ENCODE measurements at regions not wholly inside any gene's neighbourhood (a gene's known extent, or its start where the extent isn't known, plus 50 kb on each side); places are given as distances from the start of the nearest gene placed in this dataset.

- H3K4me3 ChIP-seq (ENCODE audit: low read depth in 2 of 2, low read length in 2 of 2), result no peak overlapping the region
- TF ChIP-seq TCF7L2 (IDR thresholded peaks at IDR 0.05; ENCODE audit: low read depth, low read length) (no peak), SIN3A (IDR thresholded peaks at IDR 0.05; ENCODE audit: borderline replicate concordance, insufficient read depth, low read depth, low read length) (no peak), REST (IDR thresholded peaks at IDR 0.05; ENCODE audit: insufficient read depth in 1 of 2, low read depth in 2 of 2, low read length in 1 of 2) (no peak)
- TF ChIP-seq, protein P1, sequence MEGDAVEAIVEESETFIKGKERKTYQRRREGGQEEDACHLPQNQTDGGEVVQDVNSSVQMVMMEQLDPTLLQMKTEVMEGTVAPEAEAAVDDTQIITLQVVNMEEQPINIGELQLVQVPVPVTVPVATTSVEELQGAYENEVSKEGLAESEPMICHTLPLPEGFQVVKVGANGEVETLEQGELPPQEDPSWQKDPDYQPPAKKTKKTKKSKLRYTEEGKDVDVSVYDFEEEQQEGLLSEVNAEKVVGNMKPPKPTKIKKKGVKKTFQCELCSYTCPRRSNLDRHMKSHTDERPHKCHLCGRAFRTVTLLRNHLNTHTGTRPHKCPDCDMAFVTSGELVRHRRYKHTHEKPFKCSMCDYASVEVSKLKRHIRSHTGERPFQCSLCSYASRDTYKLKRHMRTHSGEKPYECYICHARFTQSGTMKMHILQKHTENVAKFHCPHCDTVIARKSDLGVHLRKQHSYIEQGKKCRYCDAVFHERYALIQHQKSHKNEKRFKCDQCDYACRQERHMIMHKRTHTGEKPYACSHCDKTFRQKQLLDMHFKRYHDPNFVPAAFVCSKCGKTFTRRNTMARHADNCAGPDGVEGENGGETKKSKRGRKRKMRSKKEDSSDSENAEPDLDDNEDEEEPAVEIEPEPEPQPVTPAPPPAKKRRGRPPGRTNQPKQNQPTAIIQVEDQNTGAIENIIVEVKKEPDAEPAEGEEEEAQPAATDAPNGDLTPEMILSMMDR (IDR thresholded peaks at IDR 0.05), result no peak
- no peak overlapping the region for H3K27ac ChIP-seq (ENCODE audit: low read length)
- no peaks in the 10 kb centered on the region for H3K4me1 ChIP-seq (ENCODE audit: control insufficient read depth, insufficient read depth, low read length)
- ATAC-seq (no peak), DNase-seq (ENCODE audit: low read depth, low spot score) (no peak)
- ChIA-PET POLR2A (no interaction called here), CTCF (no interaction called here)
- intact Hi-C loops (cut with micrococcal nuclease; ENCODE audit: unreplicated experiment), result no loop called here
- no TSS peak for BruUV-seq (replicated peaks)
- no peaks in the 10 kb centered on the region for H3K36me3 ChIP-seq (ENCODE audit: control insufficient read depth, insufficient read depth, low read length)
- H3K27me3 ChIP-seq (ENCODE audit: control insufficient read depth, insufficient read depth, low read length), result no peaks in the 10 kb centered on the region
- H3K9me3 ChIP-seq (ENCODE audit: control insufficient read depth, insufficient read depth, low read depth, low read length), result no peaks in the 10 kb centered on the region
- in situ Hi-C loops (cut with HindIII; ENCODE audit: low pct_unique_long_range_greater_than_20kb, low sequenced_read_pairs), result no loop called here
Observed at GRCh38 chr13:75149776-75150175, 332.2 kb downstream of the TBC1D4 start.

GRCh38 chr13:75147946-75148345 lies 334.0 kb downstream of the TBC1D4 start:
- intact Hi-C loops (cut with micrococcal nuclease; ENCODE audit: unreplicated experiment), result no loop called here
- DNase-seq (ENCODE audit: low read depth, low spot score) (no peak), ATAC-seq (no peak)
- no peak for TF ChIP-seq POLR2AphosphoS5 (IDR thresholded peaks at IDR 0.05; ENCODE audit: low read depth, low read length)
- TF ChIP-seq REST (IDR thresholded peaks at IDR 0.05; ENCODE audit: insufficient read depth in 1 of 2, low read depth in 2 of 2, low read length in 1 of 2), result no peak
- no peak for TF ChIP-seq SIN3A (IDR thresholded peaks at IDR 0.05; ENCODE audit: borderline replicate concordance, insufficient read depth, low read depth, low read length)
- no peak for TF ChIP-seq TCF7L2 (IDR thresholded peaks at IDR 0.05; ENCODE audit: low read depth, low read length)
- TF ChIP-seq, protein P1 (IDR thresholded peaks at IDR 0.05), result no peak
- Histone ChIP-seq H3K27me3 (ENCODE audit: control insufficient read depth, insufficient read depth, low read length) (no peaks in the 10 kb centered on the region), H3K9me3 (ENCODE audit: control insufficient read depth, insufficient read depth, low read depth, low read length) (no peaks in the 10 kb centered on the region), H3K36me3 (ENCODE audit: control insufficient read depth, insufficient read depth, low read length) (no peaks in the 10 kb centered on the region), H3K4me1 (ENCODE audit: control insufficient read depth, insufficient read depth, low read length) (no peaks in the 10 kb centered on the region), H3K27ac (ENCODE audit: low read length) (no peak overlapping the region), H3K4me3 (ENCODE audit: low read depth in 2 of 2, low read length in 2 of 2) (no peak overlapping the region)
- ChIA-PET CTCF (no interaction called here), POLR2A (no interaction called here)
- BruUV-seq (replicated peaks), result no TSS peak
- in situ Hi-C loops (cut with HindIII; ENCODE audit: low pct_unique_long_range_greater_than_20kb, low sequenced_read_pairs), result no loop called here

Data from Panc1 (cell line).